HG03442 (cell line): ENCODE measurements at regions not wholly inside any gene's neighbourhood (a gene's known extent, or its start where the extent isn't known, plus 50 kb on each side); places are given as distances from the start of the nearest gene placed in this dataset.
"Not testable (repeated sequence)": the region's sequence is repeated elsewhere in the genome, so short reads cannot be mapped to it uniquely, and the experiment has no call there.

Experiments used
- ATAC-seq: cut with Tn5 transposase; IDR thresholded peaks from one replicate; pipeline ENCODE4 v1.9.1; 2021; ENCODE audit warnings: mild to moderate bottlenecking, moderate library complexity; ENCODE audit not compliant: unreplicated experiment

DNA sequence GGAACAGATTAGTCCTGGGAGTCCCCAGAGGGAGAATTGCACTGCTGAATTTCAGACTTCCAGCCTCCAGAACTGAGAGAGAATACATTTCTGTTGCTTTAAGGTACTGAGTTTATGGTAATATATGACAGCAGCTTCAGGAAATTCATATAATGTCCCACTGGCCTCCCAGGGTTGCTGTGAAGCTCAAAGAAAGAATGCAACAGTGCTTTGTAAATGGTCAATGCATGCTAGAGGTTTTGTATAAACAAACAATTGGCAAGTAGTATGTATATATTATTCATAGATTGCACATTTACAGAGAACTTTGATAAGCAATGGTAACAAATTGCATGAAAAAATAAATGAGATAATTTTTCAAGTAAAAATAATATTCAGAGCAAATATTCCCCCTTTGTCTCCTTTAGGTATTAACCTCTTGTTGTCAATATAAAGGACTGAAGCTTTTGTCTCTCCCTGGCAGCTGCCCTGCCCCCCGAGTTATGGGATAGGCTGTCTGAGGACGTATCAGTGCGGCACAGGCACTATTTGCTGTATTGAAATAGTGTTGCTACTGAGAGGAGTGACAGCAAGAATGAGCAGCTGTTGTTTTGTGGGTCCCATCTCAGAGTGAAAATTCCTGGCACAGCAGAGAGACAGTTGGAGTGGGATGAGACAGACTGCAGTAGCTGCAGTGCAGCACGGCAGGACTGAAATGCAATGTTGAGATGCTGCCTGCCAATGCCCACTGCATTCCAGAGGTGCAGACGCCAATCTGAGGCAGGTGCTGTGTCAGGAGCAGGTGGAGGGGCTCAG, 194.2 kb upstream of the GLRA1 start:
- no peak for ATAC-seq

DNA sequence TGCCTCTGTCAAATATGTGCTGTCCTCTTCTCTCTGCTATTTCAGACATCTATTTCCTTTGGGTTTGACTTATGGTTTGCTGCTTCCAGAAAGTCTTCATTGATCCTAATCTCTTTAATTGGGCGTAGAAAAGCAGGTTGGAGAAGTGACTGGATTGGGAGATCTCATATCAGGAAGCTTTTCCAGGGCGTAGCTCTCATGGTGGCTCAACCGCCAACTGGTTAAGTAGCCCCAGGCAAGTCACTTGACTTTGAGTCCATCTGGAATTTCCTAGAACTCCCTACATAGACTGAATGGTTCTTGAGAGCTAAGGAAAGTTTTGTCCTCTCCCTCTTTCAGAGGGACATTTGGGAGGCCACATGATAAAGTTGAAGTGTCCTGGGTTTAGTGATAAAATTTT, 192.3 kb upstream of the GLRA1 start:
- ATAC-seq, result no peak

GRCh38 chr5:152113401-152113800, 188.8 kb upstream of the GLRA1 start:
- ATAC-seq, result peak; percentile 69

DNA sequence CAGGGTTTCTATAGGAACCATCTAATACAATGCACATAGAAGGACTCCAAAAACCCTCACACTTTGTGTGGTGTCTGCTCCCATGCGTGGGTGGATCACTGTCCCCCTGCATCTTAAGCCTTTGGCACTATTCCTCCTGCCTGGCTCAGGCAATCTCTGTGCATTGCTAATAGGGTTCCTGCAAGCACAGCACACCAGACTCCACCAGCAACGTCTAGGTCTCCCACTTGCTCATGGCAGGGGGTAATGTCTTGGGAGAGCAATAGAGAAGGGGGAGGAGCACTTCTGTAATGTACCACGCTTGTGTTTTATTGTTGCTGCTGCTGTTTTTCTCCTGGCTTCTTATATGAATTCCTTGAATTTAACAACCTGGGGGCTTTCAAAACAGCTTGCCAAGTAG, 182.6 kb upstream of the GLRA1 start:
- no peak for ATAC-seq

GRCh38 chr5:152106571-152106970, 181.9 kb upstream of the GLRA1 start:
- ATAC-seq, result no peak

GRCh38 chr5:152105085-152105484, 180.4 kb upstream of the GLRA1 start:
- no peak for ATAC-seq

DNA sequence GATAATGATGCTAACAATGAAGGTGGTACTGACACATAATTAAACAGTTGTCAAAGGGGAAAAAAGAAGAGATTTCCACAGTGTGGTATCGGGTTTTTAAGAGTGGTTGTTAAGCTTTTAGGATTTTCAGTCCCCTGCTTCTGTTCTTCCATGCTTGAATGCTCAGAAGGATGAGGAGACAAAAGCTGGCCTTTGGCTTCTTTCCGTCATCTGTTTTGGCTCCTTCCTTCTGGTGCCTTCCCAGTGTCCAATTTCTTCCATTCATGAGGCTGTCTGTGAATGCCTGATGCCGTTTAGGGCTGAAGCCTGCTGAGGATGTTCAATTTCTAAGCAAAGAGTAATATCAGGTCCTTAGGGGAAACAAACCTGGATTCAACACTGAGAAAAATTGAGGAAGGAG, 179.6 kb upstream of the GLRA1 start:
- no peak for ATAC-seq

DNA sequence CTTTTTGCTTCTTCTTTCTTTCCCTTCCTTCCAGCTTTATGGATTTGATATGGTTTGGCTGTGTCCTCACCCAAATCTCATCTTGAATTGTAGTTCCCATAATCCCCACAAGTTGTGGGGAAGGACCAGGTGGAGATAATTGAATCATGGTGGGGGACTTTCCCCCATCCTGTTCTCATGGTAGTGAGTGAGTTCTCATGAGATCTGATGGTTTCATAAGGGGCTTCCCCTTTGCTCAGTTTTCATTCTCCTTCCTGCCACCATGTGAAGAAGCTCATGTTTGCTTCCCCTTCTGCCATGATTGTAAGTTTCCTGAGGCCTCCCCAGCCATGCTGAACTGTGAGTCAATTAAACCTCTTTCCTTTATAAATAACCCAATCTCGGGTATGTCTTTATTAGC, 178.3 kb upstream of the GLRA1 start:
- not testable (repeated sequence) for ATAC-seq

DNA sequence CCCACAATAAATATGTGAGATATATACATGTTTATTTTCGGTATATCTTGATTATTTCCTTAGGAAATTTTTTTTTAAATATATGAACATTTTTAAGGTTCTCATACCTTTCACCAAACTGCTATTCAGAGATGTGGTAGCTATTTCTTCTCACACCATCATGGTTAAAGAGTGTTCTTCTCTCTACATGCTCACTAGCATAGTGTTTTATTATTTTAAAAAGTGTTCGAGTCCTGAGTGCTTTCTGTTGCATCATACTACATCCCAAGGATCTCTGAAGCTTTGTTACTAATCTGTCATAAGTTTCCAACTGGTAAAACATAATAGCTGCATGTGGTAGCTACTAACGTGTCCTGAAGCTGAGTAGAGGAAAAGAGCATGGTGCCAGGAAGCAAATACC, 177.4 kb upstream of the GLRA1 start:
- ATAC-seq, result no peak

DNA sequence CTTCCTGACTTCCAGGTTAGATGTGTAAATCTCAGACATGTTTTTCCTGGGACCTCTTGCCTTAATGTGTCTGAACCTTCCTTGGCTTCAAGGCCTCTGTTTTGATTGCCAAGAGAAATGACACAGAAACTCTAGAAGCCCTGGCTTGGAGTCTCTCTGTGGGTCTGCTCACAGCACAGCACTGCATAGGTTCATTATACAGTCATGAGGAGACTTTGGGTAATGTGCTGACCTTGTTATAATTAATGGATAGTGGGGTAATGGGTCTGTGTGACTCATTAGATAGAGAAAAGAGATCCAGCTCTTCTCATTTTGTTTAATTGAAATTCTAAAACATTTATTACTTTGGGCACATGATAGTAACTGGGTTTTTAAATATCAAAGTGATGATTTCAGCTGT, 175.8 kb upstream of the GLRA1 start:
- ATAC-seq, result no peak

GRCh38 chr5:152097128-152097527, 172.5 kb upstream of the GLRA1 start:
- ATAC-seq, result peak; percentile 57

- ATAC-seq, result no peak
Measured at GRCh38 chr5:152094716-152095115, 170.1 kb upstream of the GLRA1 start.

GRCh38 chr5:152094060-152094459, 169.4 kb upstream of the GLRA1 start:
- ATAC-seq, result no peak

DNA sequence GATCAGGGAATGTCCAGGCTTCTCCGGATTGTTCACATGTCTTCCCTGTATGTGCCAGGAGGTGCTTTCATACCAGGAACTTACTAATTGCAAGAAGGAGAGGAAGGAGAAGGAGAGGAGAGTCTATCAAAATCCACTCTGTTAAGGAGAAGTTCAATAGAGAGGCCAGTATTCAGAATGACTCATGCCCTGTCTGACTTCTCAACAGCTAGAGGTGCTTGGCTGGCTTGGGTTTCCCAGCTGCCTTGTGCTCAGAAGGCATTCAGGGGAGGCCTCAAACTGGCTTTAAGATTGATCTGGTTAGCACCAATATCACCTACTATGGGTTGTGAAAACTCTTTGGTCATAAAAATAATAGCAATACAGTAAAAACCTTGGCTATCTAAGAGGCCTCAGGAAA, 167.9 kb upstream of the GLRA1 start:
- peak; percentile 70 for ATAC-seq

- ATAC-seq, result no peak
Measured at GRCh38 chr5:152089644-152090043, 165.0 kb upstream of the GLRA1 start.

GRCh38 chr5:152086668-152087067, 162.0 kb upstream of the GLRA1 start:
- no peak for ATAC-seq

- no peak for ATAC-seq
Measured at GRCh38 chr5:152084476-152084875, 159.8 kb upstream of the GLRA1 start.

DNA sequence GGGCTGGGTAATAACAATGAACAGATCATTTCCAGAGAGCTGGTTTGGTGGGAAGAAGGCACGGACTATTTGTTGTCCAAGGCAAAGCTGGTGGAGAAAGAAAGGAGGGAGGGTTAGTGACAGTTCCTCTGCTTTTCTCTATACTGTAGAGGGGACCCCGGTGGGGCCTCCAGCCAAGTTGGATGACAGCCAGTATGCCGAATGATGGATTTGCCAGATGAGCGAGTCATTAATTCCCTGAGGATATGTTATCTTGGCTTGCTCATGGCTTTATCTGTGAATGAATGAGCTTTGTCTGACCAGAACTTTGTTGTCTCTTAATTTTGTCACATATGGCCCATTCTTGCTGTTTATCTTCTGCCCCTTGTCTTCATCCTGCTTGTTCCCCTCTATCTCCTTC, 158.6 kb upstream of the GLRA1 start:
- ATAC-seq, result no peak

- ATAC-seq, result no peak
Measured at GRCh38 chr5:152072091-152072490, 147.4 kb upstream of the GLRA1 start.

GRCh38 chr5:152070591-152070990, 145.9 kb upstream of the GLRA1 start:
- ATAC-seq, result no peak

GRCh38 chr5:152066784-152067183, 142.1 kb upstream of the GLRA1 start:
- no peak for ATAC-seq

GRCh38 chr5:152063004-152063403, 138.4 kb upstream of the GLRA1 start:
- ATAC-seq, result no peak

GRCh38 chr5:152061095-152061494, 136.4 kb upstream of the GLRA1 start:
- ATAC-seq, result no peak
